Psoas muscle (tissue), 7 donors: ENCODE measurements at regions not wholly inside any gene's neighbourhood (a gene's known extent, or its start where the extent isn't known, plus 50 kb on each side); places are given as distances from the start of the nearest gene placed in this dataset.
"Not testable (repeated sequence)": the region's sequence is repeated elsewhere in the genome, so short reads cannot be mapped to it uniquely, and the experiment has no call there.

Experiments used
- ATAC-seq, 4 donors: fragments of 200-7000 bp; cut with Tn5 transposase; one replicate each; pipeline ENCODE4 v1.9.1; 2020; ENCODE audit warnings: moderate library complexity in 3 of 4, mild to moderate bottlenecking in 2 of 4
- DNase-seq, 2 donors: peaks; one replicate each; pipeline ENCODE4 v3.0.0-alpha.2; 2020
- H3K27ac ChIP-seq: fragments of 200-600 bp; one replicate; pipeline ENCODE4 v1.8.0; 2022
- H3K27me3 ChIP-seq, 3 donors: fragments of 200-600 bp in 1 of 3; one replicate each; pipeline versions ENCODE4 v1.6.1 to v1.8.0; 2013 to 2022; ENCODE audit warnings: low read length in 2 of 3, mild to moderate bottlenecking in 2 of 3, moderate library complexity in 1 of 3; ENCODE audit not compliant: insufficient read depth in 3 of 3
- H3K36me3 ChIP-seq, 2 donors: fragments of 200-600 bp in 1 of 2; one replicate each; pipeline versions ENCODE4 v1.6.1 to v1.8.0; 2013 to 2022; ENCODE audit warnings: low read depth in 1 of 2, mild to moderate bottlenecking in 1 of 2, moderate library complexity in 1 of 2; ENCODE audit not compliant: insufficient read depth in 1 of 2
- H3K4me1 ChIP-seq: fragments of 200-600 bp; one replicate; pipeline ENCODE4 v1.8.0; 2022
- H3K4me3 ChIP-seq: fragments of 200-600 bp; one replicate; pipeline ENCODE4 v1.8.0; 2022; ENCODE audit warnings: mild to moderate bottlenecking
- H3K9me3 ChIP-seq: fragments of 200-600 bp; one replicate; pipeline ENCODE4 v1.8.0; 2022
- CTCF ChIP-seq: fragments of 200-600 bp; IDR thresholded peaks from one replicate; pipeline ENCODE4 v1.8.0; 2022; ENCODE audit warnings: antibody characterized with exemption
- WGBS, 3 donors: extraction: QIAGEN DNeasy Blood & Tissue Kit; methylation state at CpG; one replicate each; pipeline versions ENCODE4 v1.1.6 to v1.1.7; 2013; 5-methylcytosine and 5-hydroxymethylcytosine counted together
- intact Hi-C, 2 donors: fragments of 100-400 bp; cut with DNase I; formaldehyde crosslinking; loops; one replicate each; pipeline versions ENCODE4 v1.11.0 to v1.14.2; 2022
- donor health status: healthy with polysubstance abuse.
- donor health status: DM: no; HTN: no; CAD: no; lungs with moderate emphysema.
- donor health status: Bipolar disorder and iron deficiency.
- donor health status: healthy.
- donor health status: DM: yes; HTN: yes; CAD: no.
- donor health status: DM: no; HTN: no; CAD: no.
- donor health status: DM: yes; HTN: yes; CAD: no.

- Histone ChIP-seq H3K27ac (no peak overlapping the region), H3K9me3 (no peaks in the 10 kb centered on the region), H3K27me3 (no peaks in the 10 kb centered on the region), H3K4me3 (no peak overlapping the region), H3K4me1 (no peaks in the 10 kb centered on the region), H3K36me3 (no peaks in the 10 kb centered on the region)
- ATAC-seq, result no peak
- no peak for DNase-seq
- WGBS, 3 donors, result 88 to 93% (median 90%) methylated on average over 7 of the region's 7 CpGs
- intact Hi-C loops, result no loop called here
- no peak for TF ChIP-seq CTCF
These were observed 102.4 kb downstream of the ZNF486 start for GRCh38 chr19:20269461-20269860.

DNA sequence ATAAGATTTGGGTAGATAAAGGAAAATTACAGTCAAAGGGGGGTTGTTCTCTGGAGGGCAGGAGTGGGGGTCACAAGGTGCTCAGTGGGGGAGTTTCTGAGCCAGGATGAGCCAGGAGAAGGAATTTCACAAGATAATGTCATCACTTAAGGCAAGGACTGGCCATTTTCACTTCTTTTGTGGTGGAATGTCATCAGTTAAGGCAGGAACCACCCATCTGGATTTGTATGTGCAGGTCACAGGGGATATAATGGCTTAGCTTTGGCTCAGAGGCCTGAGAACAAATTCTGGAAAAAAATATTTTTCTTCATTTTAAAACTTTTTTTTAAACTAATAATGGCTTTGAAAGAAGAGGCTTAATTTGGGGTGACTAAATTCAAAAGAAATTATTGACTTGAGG lies 94.5 kb downstream of the ZNF486 start:
- intact Hi-C loops, H3K27me3 ChIP-seq, DNase-seq, ATAC-seq, H3K36me3 ChIP-seq, H3K4me3 ChIP-seq, H3K27ac ChIP-seq, H3K9me3 ChIP-seq, H3K4me1 ChIP-seq: not testable (repeated sequence)

- H3K4me3 ChIP-seq, H3K27ac ChIP-seq, ATAC-seq, DNase-seq, H3K27me3 ChIP-seq, intact Hi-C loops, H3K9me3 ChIP-seq, H3K36me3 ChIP-seq, H3K4me1 ChIP-seq: not testable (repeated sequence)
- WGBS, 3 donors, result 56 to 69% (median 66%) methylated on average over 8 of the region's 8 CpGs
These were observed 93.7 kb downstream of the ZNF486 start for GRCh38 chr19:20260738-20261137.

- intact Hi-C loops, result no loop called here
- H3K4me3 ChIP-seq, result no peak overlapping the region
- no peak for ATAC-seq
- H3K27me3 ChIP-seq, result no peaks in the 10 kb centered on the region
- no peak overlapping the region for H3K27ac ChIP-seq
- no peaks in the 10 kb centered on the region for H3K9me3 ChIP-seq
- 27 to 52% (median 42%) methylated on average over 1 of the region's 1 CpG for WGBS, 3 donors
- H3K36me3 ChIP-seq, result no peaks in the 10 kb centered on the region
- no peaks in the 10 kb centered on the region for H3K4me1 ChIP-seq
- TF ChIP-seq CTCF, result no peak
- DNase-seq, result no peak
These were observed 92.6 kb downstream of the ZNF486 start for GRCh38 chr19:20259615-20260014.

DNA sequence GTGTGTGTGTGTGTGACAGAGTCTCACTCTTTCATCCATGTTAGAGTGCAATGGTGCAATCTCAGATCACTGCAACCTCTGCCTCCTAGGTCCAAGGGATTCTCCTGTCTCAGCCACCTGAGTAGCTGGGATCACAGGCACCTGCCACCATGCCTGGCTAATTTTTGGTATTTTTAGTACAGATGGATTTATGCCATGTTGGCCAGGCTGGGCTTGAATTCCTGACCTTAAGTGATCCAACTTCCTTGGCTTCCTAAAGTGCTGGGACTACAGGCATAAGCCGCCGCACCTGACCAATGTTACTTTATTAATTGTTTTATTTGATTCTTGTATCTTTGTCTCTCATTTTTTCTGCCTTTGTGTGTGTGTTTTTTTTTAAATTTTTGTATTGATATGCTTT lies 89.6 kb downstream of the ZNF486 start:
- WGBS, 3 donors, result 93 to 97% (median 96%) methylated on average over 2 of the region's 2 CpGs
- Histone ChIP-seq H3K36me3 (no peaks in the 10 kb centered on the region), H3K9me3 (no peaks in the 10 kb centered on the region), H3K4me1 (no peaks in the 10 kb centered on the region), H3K4me3 (no peak overlapping the region), H3K27me3 (no peaks in the 10 kb centered on the region), H3K27ac (no peak overlapping the region)
- no peak for TF ChIP-seq CTCF
- ATAC-seq (no peak), DNase-seq (no peak)
- intact Hi-C loops, result no loop called here

GRCh38 chr19:20254121-20254520 lies 87.1 kb downstream of the ZNF486 start:
- WGBS, 3 donors, result 44 to 54% (median 51%) methylated on average over 5 of the region's 5 CpGs
- no peak for TF ChIP-seq CTCF
- H3K4me1 ChIP-seq, result no peaks in the 10 kb centered on the region
- H3K4me3 ChIP-seq, result no peak overlapping the region
- no peaks in the 10 kb centered on the region for H3K27me3 ChIP-seq
- no peak for ATAC-seq
- no peaks in the 10 kb centered on the region for H3K9me3 ChIP-seq
- no peak for DNase-seq
- no peak overlapping the region for H3K27ac ChIP-seq
- no peaks in the 10 kb centered on the region for H3K36me3 ChIP-seq
- intact Hi-C loops, result no loop called here
